ENCODE measurements at regions not wholly inside any gene's neighbourhood (a gene's known extent, or its start where the extent isn't known, plus 50 kb on each side); places are given as distances from the start of the nearest gene placed in this dataset.

- H3K27ac ChIP-seq (replicated peaks): no peak overlapping the region
- no peak for DNase-seq (ENCODE audit: low read depth in 1 of 2, low spot score in 1 of 2)
- no peak overlapping the region for H3K4me3 ChIP-seq (replicated peaks; ENCODE audit: insufficient read depth, low read length)
- TF ChIP-seq GABPA (IDR thresholded peaks at IDR 0.05; ENCODE audit: low read depth): no peak
- TF ChIP-seq SPI1 (IDR thresholded peaks at IDR 0.05; ENCODE audit: borderline replicate concordance, low read depth): no peak
- TF ChIP-seq, protein P1, sequence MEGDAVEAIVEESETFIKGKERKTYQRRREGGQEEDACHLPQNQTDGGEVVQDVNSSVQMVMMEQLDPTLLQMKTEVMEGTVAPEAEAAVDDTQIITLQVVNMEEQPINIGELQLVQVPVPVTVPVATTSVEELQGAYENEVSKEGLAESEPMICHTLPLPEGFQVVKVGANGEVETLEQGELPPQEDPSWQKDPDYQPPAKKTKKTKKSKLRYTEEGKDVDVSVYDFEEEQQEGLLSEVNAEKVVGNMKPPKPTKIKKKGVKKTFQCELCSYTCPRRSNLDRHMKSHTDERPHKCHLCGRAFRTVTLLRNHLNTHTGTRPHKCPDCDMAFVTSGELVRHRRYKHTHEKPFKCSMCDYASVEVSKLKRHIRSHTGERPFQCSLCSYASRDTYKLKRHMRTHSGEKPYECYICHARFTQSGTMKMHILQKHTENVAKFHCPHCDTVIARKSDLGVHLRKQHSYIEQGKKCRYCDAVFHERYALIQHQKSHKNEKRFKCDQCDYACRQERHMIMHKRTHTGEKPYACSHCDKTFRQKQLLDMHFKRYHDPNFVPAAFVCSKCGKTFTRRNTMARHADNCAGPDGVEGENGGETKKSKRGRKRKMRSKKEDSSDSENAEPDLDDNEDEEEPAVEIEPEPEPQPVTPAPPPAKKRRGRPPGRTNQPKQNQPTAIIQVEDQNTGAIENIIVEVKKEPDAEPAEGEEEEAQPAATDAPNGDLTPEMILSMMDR (IDR thresholded peaks at IDR 0.05; ENCODE audit: insufficient read depth, low read length): no peak
- no peak for TF ChIP-seq POLR2AphosphoS5 (IDR thresholded peaks at IDR 0.05; ENCODE audit: low read depth)
- no peaks in the 10 kb centered on the region for H3K27me3 ChIP-seq (ENCODE audit: insufficient read depth, poor library complexity, severe bottlenecking)
Measured at GRCh38 chr17:70564006-70564620, 394.8 kb downstream of the KCNJ2 start.

GRCh38 chr17:70569128-70569527 is 399.8 kb downstream of the KCNJ2 start:
- no peak for TF ChIP-seq REST (IDR thresholded peaks at IDR 0.05; ENCODE audit: insufficient replicate concordance, low read depth)
- TF ChIP-seq, protein P1 (IDR thresholded peaks at IDR 0.05; ENCODE audit: insufficient read depth, low read length): no peak
- no peak for TF ChIP-seq POLR2AphosphoS5 (IDR thresholded peaks at IDR 0.05; ENCODE audit: low read depth)
- TF ChIP-seq SPI1 (IDR thresholded peaks at IDR 0.05; ENCODE audit: borderline replicate concordance, low read depth): no peak
- no peak for TF ChIP-seq GABPA (IDR thresholded peaks at IDR 0.05; ENCODE audit: low read depth)
- no peak overlapping the region for H3K4me3 ChIP-seq (replicated peaks; ENCODE audit: insufficient read depth, low read length)
- no peaks in the 10 kb centered on the region for H3K27me3 ChIP-seq (ENCODE audit: insufficient read depth, poor library complexity, severe bottlenecking)
- no peak for DNase-seq (ENCODE audit: low read depth in 1 of 2, low spot score in 1 of 2)
- no peak overlapping the region for H3K27ac ChIP-seq (replicated peaks)

DNA sequence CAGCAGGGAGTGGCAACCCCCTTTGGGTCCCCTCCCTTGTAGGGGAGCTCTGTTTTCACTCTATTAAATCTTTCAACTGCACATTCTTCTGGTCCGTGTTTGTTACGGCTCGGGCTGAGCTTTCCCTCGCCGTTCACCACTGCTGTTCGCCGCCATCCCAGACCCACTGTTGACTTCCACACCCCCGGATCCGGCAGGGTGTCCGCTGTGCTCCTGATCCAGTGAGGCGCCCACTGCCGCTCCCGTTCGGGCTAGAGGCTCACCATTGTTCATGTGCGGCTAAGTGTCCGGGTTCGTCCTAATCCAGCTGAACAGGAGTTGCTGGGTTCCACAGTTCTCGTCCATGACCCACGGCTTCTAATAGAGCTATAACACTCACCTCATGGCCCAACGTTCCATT is 408.1 kb downstream of the KCNJ2 start:
- H3K27ac ChIP-seq (replicated peaks): no peak overlapping the region
- TF ChIP-seq, protein P1 (IDR thresholded peaks at IDR 0.05; ENCODE audit: insufficient read depth, low read length): no peak
- TF ChIP-seq GABPA (IDR thresholded peaks at IDR 0.05; ENCODE audit: low read depth): no peak
- no peak for TF ChIP-seq SPI1 (IDR thresholded peaks at IDR 0.05; ENCODE audit: borderline replicate concordance, low read depth)
- no peak for TF ChIP-seq POLR2AphosphoS5 (IDR thresholded peaks at IDR 0.05; ENCODE audit: low read depth)
- no peak for TF ChIP-seq REST (IDR thresholded peaks at IDR 0.05; ENCODE audit: insufficient replicate concordance, low read depth)
- no peaks in the 10 kb centered on the region for H3K27me3 ChIP-seq (ENCODE audit: insufficient read depth, poor library complexity, severe bottlenecking)
- H3K4me3 ChIP-seq (replicated peaks; ENCODE audit: insufficient read depth, low read length): no peak overlapping the region
- DNase-seq (ENCODE audit: low read depth in 1 of 2, low spot score in 1 of 2): no peak

- H3K27ac ChIP-seq (replicated peaks): no peak overlapping the region
- no peak for DNase-seq (ENCODE audit: low read depth in 1 of 2, low spot score in 1 of 2)
- H3K27me3 ChIP-seq (ENCODE audit: insufficient read depth, poor library complexity, severe bottlenecking): no peaks in the 10 kb centered on the region
- TF ChIP-seq GABPA (IDR thresholded peaks at IDR 0.05; ENCODE audit: low read depth) (no peak), REST (IDR thresholded peaks at IDR 0.05; ENCODE audit: insufficient replicate concordance, low read depth) (no peak), SPI1 (IDR thresholded peaks at IDR 0.05; ENCODE audit: borderline replicate concordance, low read depth) (no peak), POLR2AphosphoS5 (IDR thresholded peaks at IDR 0.05; ENCODE audit: low read depth) (no peak)
- TF ChIP-seq, protein P1 (IDR thresholded peaks at IDR 0.05; ENCODE audit: insufficient read depth, low read length): no peak
- no peak overlapping the region for H3K4me3 ChIP-seq (replicated peaks; ENCODE audit: insufficient read depth, low read length)
Measured at GRCh38 chr17:70581459-70581858, 412.1 kb downstream of the KCNJ2 start.

Data from HL-60 (cell line).